ENCODE measurements at regions not wholly inside any gene's neighbourhood (a gene's known extent, or its start where the extent isn't known, plus 50 kb on each side); places are given as distances from the start of the nearest gene placed in this dataset.

- no peak for DNase-seq (ENCODE audit: low spot score in 2 of 2, unreplicated experiment in 2 of 2)
- H3K4me3 Mint-ChIP-seq, result peak overlapping the region; percentile 46
- TF ChIP-seq, protein P1, sequence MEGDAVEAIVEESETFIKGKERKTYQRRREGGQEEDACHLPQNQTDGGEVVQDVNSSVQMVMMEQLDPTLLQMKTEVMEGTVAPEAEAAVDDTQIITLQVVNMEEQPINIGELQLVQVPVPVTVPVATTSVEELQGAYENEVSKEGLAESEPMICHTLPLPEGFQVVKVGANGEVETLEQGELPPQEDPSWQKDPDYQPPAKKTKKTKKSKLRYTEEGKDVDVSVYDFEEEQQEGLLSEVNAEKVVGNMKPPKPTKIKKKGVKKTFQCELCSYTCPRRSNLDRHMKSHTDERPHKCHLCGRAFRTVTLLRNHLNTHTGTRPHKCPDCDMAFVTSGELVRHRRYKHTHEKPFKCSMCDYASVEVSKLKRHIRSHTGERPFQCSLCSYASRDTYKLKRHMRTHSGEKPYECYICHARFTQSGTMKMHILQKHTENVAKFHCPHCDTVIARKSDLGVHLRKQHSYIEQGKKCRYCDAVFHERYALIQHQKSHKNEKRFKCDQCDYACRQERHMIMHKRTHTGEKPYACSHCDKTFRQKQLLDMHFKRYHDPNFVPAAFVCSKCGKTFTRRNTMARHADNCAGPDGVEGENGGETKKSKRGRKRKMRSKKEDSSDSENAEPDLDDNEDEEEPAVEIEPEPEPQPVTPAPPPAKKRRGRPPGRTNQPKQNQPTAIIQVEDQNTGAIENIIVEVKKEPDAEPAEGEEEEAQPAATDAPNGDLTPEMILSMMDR (IDR thresholded peaks at IDR 0.05; ENCODE audit: unreplicated experiment), result no peak
- peaks cover 83% of the 10 kb centered on the region for H3K27me3 Mint-ChIP-seq (ENCODE audit: low read depth)
- no peak overlapping the region for H3K27ac Mint-ChIP-seq
- H3K36me3 Mint-ChIP-seq, result no peaks in the 10 kb centered on the region
- H3K9me3 Mint-ChIP-seq, result no peaks in the 10 kb centered on the region
- peaks cover 4% of the 10 kb centered on the region for H3K4me1 Mint-ChIP-seq
These were observed 367.9 kb downstream of the MTX2 start for GRCh38 chr2:176637142-176637485.

DNA sequence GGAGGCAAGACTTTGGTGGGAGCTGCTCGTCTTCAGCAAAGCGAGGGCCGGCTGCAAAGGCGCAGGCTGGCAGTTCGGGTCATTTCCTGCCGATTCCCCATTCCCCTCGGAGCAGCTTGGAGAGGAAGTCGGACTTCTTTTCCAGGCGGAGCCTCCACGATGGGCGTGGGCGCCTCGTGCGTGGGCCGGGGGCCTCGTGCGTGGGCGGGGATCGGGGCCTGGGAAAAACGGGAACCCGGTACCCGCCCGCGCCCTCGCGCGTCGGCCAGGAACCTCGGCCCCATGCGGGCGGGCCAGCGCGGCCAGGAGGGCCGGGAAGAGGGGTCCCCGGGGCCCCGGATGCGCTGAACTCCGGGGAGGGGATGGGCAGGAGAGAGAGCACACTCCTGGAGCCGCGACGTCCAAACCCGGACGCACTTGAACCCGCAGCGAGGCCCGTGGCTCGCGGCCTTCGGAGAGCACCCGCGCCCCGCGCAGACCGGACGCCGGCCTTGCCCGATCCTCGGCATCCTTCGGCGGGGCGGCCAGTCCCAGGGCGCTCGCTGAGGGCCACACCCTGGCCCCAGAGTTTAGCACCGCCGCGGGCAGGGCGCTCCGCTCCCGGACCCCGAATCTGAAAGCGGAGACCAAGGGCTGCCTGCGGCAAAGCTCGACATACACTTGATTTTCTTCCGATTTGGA, 368.4 kb downstream of the MTX2 start:
- no peaks in the 10 kb centered on the region for H3K36me3 Mint-ChIP-seq
- H3K4me1 Mint-ChIP-seq, result peaks cover 4% of the 10 kb centered on the region
- peaks cover 83% of the 10 kb centered on the region for H3K27me3 Mint-ChIP-seq (ENCODE audit: low read depth)
- H3K9me3 Mint-ChIP-seq, result no peaks in the 10 kb centered on the region
- TF ChIP-seq, protein P1 (IDR thresholded peaks at IDR 0.05; ENCODE audit: unreplicated experiment), result no peak
- peak overlapping the region; percentile 64 for H3K4me3 Mint-ChIP-seq
- no peak overlapping the region for H3K27ac Mint-ChIP-seq
- peak in 1 of 2 experiments; percentile 45 for DNase-seq (ENCODE audit: low spot score in 2 of 2, unreplicated experiment in 2 of 2)

DNA sequence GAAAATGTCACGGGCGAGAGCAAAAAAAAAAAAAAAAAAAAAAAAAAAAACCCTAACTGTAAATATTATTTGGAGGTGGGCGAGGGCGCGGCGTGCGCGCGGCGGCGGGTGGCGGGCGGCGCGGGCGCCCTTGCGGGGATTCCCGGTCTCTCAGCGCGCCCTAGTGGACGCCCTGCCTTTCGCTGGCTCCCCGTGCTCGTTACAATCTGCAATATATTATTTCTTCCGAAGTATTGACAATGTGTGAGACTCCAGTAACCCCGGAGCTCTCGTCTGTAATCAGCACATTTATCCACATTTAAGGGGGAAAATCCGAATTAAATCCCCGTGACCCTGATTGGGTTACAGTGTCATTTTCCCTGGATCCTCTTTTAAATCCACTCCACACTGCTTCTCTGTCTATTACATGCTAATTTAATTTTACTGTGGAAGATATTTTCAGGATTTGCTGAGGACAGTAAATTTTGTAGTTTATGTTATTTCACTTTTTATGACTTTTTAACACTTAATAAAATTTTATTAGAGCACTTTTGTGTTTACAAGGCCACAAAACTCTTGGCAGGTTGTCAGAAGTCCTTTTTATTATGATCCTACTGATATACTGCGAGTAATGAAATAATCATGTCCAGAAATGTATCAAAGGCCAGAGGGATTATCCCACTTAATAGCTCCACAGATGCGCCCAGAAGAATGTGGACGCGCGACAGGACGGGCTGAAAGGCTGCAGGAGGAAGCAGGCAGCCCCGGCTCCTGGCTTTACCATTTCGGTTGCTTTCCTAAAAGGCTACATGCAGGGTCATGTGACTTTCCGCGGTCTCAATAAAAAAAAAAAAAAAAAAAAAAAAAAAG, 369.1 kb downstream of the MTX2 start:
- peak overlapping the region; percentile 64 for H3K4me3 Mint-ChIP-seq
- no peaks in the 10 kb centered on the region for H3K9me3 Mint-ChIP-seq
- peak; percentile 64 to 76 for DNase-seq (ENCODE audit: low spot score in 2 of 2, unreplicated experiment in 2 of 2)
- H3K36me3 Mint-ChIP-seq, result no peaks in the 10 kb centered on the region
- peak overlapping the region; percentile 25 for H3K27ac Mint-ChIP-seq
- TF ChIP-seq, protein P1 (IDR thresholded peaks at IDR 0.05; ENCODE audit: unreplicated experiment), result peak; percentile 64
- H3K4me1 Mint-ChIP-seq, result peaks cover 4% of the 10 kb centered on the region
- H3K27me3 Mint-ChIP-seq (ENCODE audit: low read depth), result peaks cover 87% of the 10 kb centered on the region

DNA sequence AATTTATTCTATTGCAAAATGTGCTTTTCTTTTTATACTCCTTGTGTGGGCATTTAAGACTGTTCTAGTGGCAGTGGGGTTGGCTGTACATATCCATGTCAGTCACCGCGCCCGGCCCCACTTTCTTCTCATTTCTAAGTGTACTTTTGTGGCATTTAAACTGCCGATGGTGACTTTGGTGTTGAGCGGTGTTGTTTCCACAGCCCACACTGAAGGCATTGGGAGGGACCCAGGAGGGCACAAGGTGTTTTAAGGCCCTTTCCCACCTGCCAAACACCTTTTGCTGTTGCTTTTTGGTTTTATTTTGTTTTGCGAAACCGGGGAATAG, 369.7 kb downstream of the MTX2 start:
- Mint-ChIP-seq H3K27ac (no peak overlapping the region), H3K9me3 (no peaks in the 10 kb centered on the region), H3K4me3 (no peak overlapping the region), H3K27me3 (ENCODE audit: low read depth) (peaks cover 87% of the 10 kb centered on the region), H3K36me3 (no peaks in the 10 kb centered on the region), H3K4me1 (peaks cover 4% of the 10 kb centered on the region)
- TF ChIP-seq, protein P1 (IDR thresholded peaks at IDR 0.05; ENCODE audit: unreplicated experiment), result no peak
- no peak for DNase-seq (ENCODE audit: low spot score in 2 of 2, unreplicated experiment in 2 of 2)

- H3K27ac Mint-ChIP-seq, result no peak overlapping the region
- TF ChIP-seq, protein P1 (IDR thresholded peaks at IDR 0.05; ENCODE audit: unreplicated experiment), result no peak
- no peak overlapping the region for H3K4me3 Mint-ChIP-seq
- peaks cover 4% of the 10 kb centered on the region for H3K4me1 Mint-ChIP-seq
- no peak for DNase-seq (ENCODE audit: low spot score in 2 of 2, unreplicated experiment in 2 of 2)
- H3K36me3 Mint-ChIP-seq, result no peaks in the 10 kb centered on the region
- no peaks in the 10 kb centered on the region for H3K9me3 Mint-ChIP-seq
- peaks cover 87% of the 10 kb centered on the region for H3K27me3 Mint-ChIP-seq (ENCODE audit: low read depth)
These were observed 370.4 kb downstream of the MTX2 start for GRCh38 chr2:176639671-176640070.
